IMR-90 (cell line): ENCODE measurements at regions not wholly inside any gene's neighbourhood (a gene's known extent, or its start where the extent isn't known, plus 50 kb on each side); places are given as distances from the start of the nearest gene placed in this dataset.

Source experiments
- ATAC-seq: fragments of 200-7000 bp; cut with Tn5 transposase; 2 replicates; pipeline ENCODE4 v1.9.1; 2020; ENCODE audit warnings: low read depth, mild to moderate bottlenecking, moderate library complexity
- BruUV-seq: library from RNA; stranded (reverse); fragments of 400-500 nt; replicated peaks from 2 replicates; lab custom pipeline; 2021; lab: Mats Ljungman, UMichigan
- CTCF ChIA-PET: fragments of 300-600 bp; formaldehyde crosslinking; extraction: SDS; loops from one replicate; lab custom pipeline; 2021; ENCODE audit warnings: antibody characterized with exemption; lab: Yijun Ruan, JAX
- POLR2A ChIA-PET: fragments of 300-600 bp; sonication (Branson Sonifier 250); formaldehyde crosslinking; loops from one replicate; lab custom pipeline; 2022; ENCODE audit warnings: antibody characterized with exemption; ENCODE audit not compliant: unreplicated experiment; lab: Charles Lee
- DNase-seq: peaks from one replicate; pipeline ENCODE4 v3.0.0; 2013
- H2AFZ ChIP-seq: replicated peaks from 2 replicates; pipeline ENCODE3; 2013; ENCODE audit warnings: low read length, mild to moderate bottlenecking; ENCODE audit not compliant: poor library complexity
- H2AK5ac ChIP-seq: 2 replicates; pipeline ENCODE4 v1.6.1; 2013; ENCODE audit warnings: low read depth, low read length, inconsistent platforms
- H2AK9ac ChIP-seq: replicated peaks from 2 replicates; pipeline ENCODE3; 2013; ENCODE audit warnings: mild to moderate bottlenecking, low read depth, low read length, moderate library complexity; ENCODE audit not compliant: poor library complexity
- H2BK120ac ChIP-seq: 2 replicates; pipeline ENCODE4 v1.6.1; 2013; ENCODE audit warnings: low read depth, low read length, inconsistent platforms
- H2BK15ac ChIP-seq: 3 replicates; pipeline ENCODE4 v1.6.1; 2013; ENCODE audit warnings: low read depth, low read length, inconsistent platforms
- H2BK20ac ChIP-seq: 2 replicates; pipeline ENCODE4 v1.6.1; 2013; ENCODE audit warnings: low read depth, mild to moderate bottlenecking, inconsistent platforms, low read length, moderate library complexity
- H2BK5ac ChIP-seq: 2 replicates; pipeline ENCODE4 v1.6.1; 2013; ENCODE audit warnings: mild to moderate bottlenecking, low read depth, low read length, inconsistent platforms; ENCODE audit not compliant: poor library complexity, severe bottlenecking
- H3K14ac ChIP-seq: replicated peaks from 2 replicates; pipeline ENCODE4 v1.6.1; 2013; ENCODE audit warnings: low read depth, low read length, inconsistent platforms
- H3K18ac ChIP-seq: 2 replicates; pipeline ENCODE4 v1.6.1; 2013; ENCODE audit warnings: low read depth, low read length, control low read depth
- H3K23ac ChIP-seq: 2 replicates; pipeline ENCODE4 v1.6.1; 2013; ENCODE audit warnings: low read depth, low read length, inconsistent platforms
- H3K27ac ChIP-seq: 2 replicates; pipeline ENCODE4 v1.5.1; 2013; ENCODE audit warnings: mild to moderate bottlenecking, control low read depth, low read length; ENCODE audit not compliant: insufficient read depth
- H3K27me3 ChIP-seq: 2 replicates; pipeline ENCODE4 v1.6.1; 2013; ENCODE audit warnings: low read length; ENCODE audit not compliant: control insufficient read depth, insufficient read depth
- H3K36me3 ChIP-seq: 2 replicates; pipeline ENCODE4 v1.6.1; 2013; ENCODE audit warnings: low read length, mixed read lengths; ENCODE audit not compliant: control insufficient read depth, insufficient read depth
- H3K4ac ChIP-seq: 2 replicates; pipeline ENCODE4 v1.6.1; 2013; ENCODE audit warnings: low read depth, low read length, inconsistent platforms
- H3K4me1 ChIP-seq: 2 replicates; pipeline ENCODE4 v1.6.1; 2013; ENCODE audit warnings: low read length, mixed read lengths; ENCODE audit not compliant: control insufficient read depth, insufficient read depth
- H3K4me2 ChIP-seq: 2 replicates; pipeline ENCODE4 v1.6.1; 2013; ENCODE audit warnings: low read depth, mild to moderate bottlenecking, control low read depth, low read length, moderate library complexity
- H3K4me3 ChIP-seq: 2 replicates; pipeline ENCODE4 v1.5.1; 2013; ENCODE audit warnings: low read depth, mild to moderate bottlenecking, control low read depth, low read length, moderate library complexity; ENCODE audit not compliant: insufficient read depth
- H3K56ac ChIP-seq: 2 replicates; pipeline ENCODE4 v1.6.1; 2013; ENCODE audit warnings: low read length, inconsistent platforms; ENCODE audit not compliant: insufficient read depth; ENCODE audit errors: extremely low read depth
- H3K79me1 ChIP-seq, 2 experiments: 2 replicates each; pipeline ENCODE4 v1.6.1; 2013; ENCODE audit warnings: low read length in 2 of 2, inconsistent platforms in 1 of 2, low read depth in 1 of 2
- H3K9ac ChIP-seq: 2 replicates; pipeline ENCODE4 v1.6.1; 2013; ENCODE audit warnings: low read depth, low read length, control low read depth
- H3K9me1 ChIP-seq: 2 replicates; pipeline ENCODE4 v1.6.1; 2013; ENCODE audit warnings: low read length, inconsistent platforms; ENCODE audit not compliant: insufficient read depth
- H3K9me3 ChIP-seq: 2 replicates; pipeline ENCODE4 v1.6.1; 2013; ENCODE audit warnings: low read length; ENCODE audit not compliant: control insufficient read depth, insufficient read depth
- H4K20me1 ChIP-seq: 2 replicates; pipeline ENCODE4 v1.6.1; 2013; ENCODE audit warnings: low read length, inconsistent platforms; ENCODE audit not compliant: insufficient read depth
- H4K5ac ChIP-seq: 2 replicates; pipeline ENCODE4 v1.6.1; 2013; ENCODE audit warnings: mild to moderate bottlenecking, low read depth, low read length, control low read depth
- H4K8ac ChIP-seq, 2 experiments: 2 replicates each; pipeline ENCODE4 v1.6.1; 2013; ENCODE audit warnings: low read depth in 2 of 2, low read length in 2 of 2, control low read depth in 1 of 2, inconsistent platforms in 1 of 2
- H4K91ac ChIP-seq: 2 replicates; pipeline ENCODE4 v1.6.1; 2013; ENCODE audit warnings: low read depth, low read length, inconsistent platforms; ENCODE audit not compliant: insufficient read depth
- BHLHE40 ChIP-seq: fragments of 150-350 bp; IDR thresholded peaks from 2 replicates; pipeline ENCODE4 v1.6.1; 2016; ENCODE audit warnings: mild to moderate bottlenecking, low read depth, low read length
- CEBPB ChIP-seq: IDR thresholded peaks from 2 replicates; pipeline ENCODE4 v1.6.1; 2012; ENCODE audit warnings: low read depth, low read length, improper control_type of control experiment
- CHD1 ChIP-seq: IDR thresholded peaks from 2 replicates; pipeline ENCODE4 v1.6.1; 2012; ENCODE audit warnings: low read depth, low read length, improper control_type of control experiment
- ELK1 ChIP-seq: fragments of 150-350 bp; IDR thresholded peaks from 2 replicates; pipeline ENCODE4 v1.6.1; 2016; ENCODE audit warnings: low read depth, mild to moderate bottlenecking, low read length, moderate library complexity, borderline replicate concordance
- FOS ChIP-seq: fragments of 150-350 bp; IDR thresholded peaks from 2 replicates; pipeline ENCODE4 v1.6.1; 2016; ENCODE audit warnings: low read depth, low read length
- MAFK ChIP-seq: IDR thresholded peaks from 2 replicates; pipeline ENCODE4 v1.6.1; 2012; ENCODE audit warnings: low read depth, low read length, improper control_type of control experiment
- MAZ ChIP-seq: IDR thresholded peaks from 2 replicates; pipeline ENCODE4 v1.6.1; 2012; ENCODE audit warnings: low read depth, mild to moderate bottlenecking, low read length, improper control_type of control experiment, moderate library complexity, borderline replicate concordance
- MXI1 ChIP-seq: IDR thresholded peaks from 2 replicates; pipeline ENCODE4 v1.6.1; 2012; ENCODE audit warnings: low read depth, mild to moderate bottlenecking, low read length, moderate library complexity, borderline replicate concordance
- NFE2L2 ChIP-seq: fragments of 150-350 bp; IDR thresholded peaks from 2 replicates; pipeline ENCODE4 v1.6.1; 2016; ENCODE audit warnings: low read depth, mild to moderate bottlenecking, low read length
- POLR2A ChIP-seq: IDR thresholded peaks from 2 replicates; pipeline ENCODE4 v1.6.1; 2012; ENCODE audit warnings: mild to moderate bottlenecking, low read depth, low read length
- RAD21 ChIP-seq: IDR thresholded peaks from 2 replicates; pipeline ENCODE4 v1.6.1; 2012; ENCODE audit warnings: low read length, improper control_type of control experiment
- RCOR1 ChIP-seq: IDR thresholded peaks from 2 replicates; pipeline ENCODE4 v1.6.1; 2012; ENCODE audit warnings: mild to moderate bottlenecking, low read length, improper control_type of control experiment; ENCODE audit not compliant: insufficient replicate concordance
- RFX5 ChIP-seq: IDR thresholded peaks from 2 replicates; pipeline ENCODE4 v1.8.0; 2012; ENCODE audit warnings: low read depth, mild to moderate bottlenecking, low read length, moderate library complexity
- SMC3 ChIP-seq: fragments of 150-350 bp; IDR thresholded peaks from 2 replicates; pipeline ENCODE4 v1.6.1; 2016; ENCODE audit warnings: low read depth, mild to moderate bottlenecking, antibody characterized with exemption, low read length, moderate library complexity
- USF2 ChIP-seq: fragments of 150-350 bp; IDR thresholded peaks from 2 replicates; pipeline ENCODE4 v1.6.1; 2017; ENCODE audit warnings: mild to moderate bottlenecking, antibody characterized with exemption, low read length, low read depth
- WGBS, 2 experiments: methylation state at CpG; one replicate each; pipeline versions ENCODE4 v1.1.5 to v1.1.7; 2013; ENCODE audit warnings: missing lambda C conversion rate in 2 of 2; ENCODE audit not compliant: insufficient read length in 1 of 2; ENCODE audit errors: extremely low coverage in 2 of 2; 5-methylcytosine and 5-hydroxymethylcytosine counted together
- dilution Hi-C: fragments of 300-500 bp; cut with HindIII; formaldehyde crosslinking; loops from one replicate; pipeline ENCODE4 v1.14.3; 2018; ENCODE audit warnings: low sequenced_read_pairs; ENCODE audit not compliant: unreplicated experiment
- in situ Hi-C: fragments of 300-500 bp; cut with MboI; formaldehyde crosslinking; loops from 3 replicates; pipeline ENCODE4 v1.14.3; 2019; ENCODE audit warnings: low sequenced_read_pairs, inconsistent platforms, mixed read lengths
- intact Hi-C: fragments of 100-400 bp; cut with micrococcal nuclease; formaldehyde crosslinking; loops from 2 replicates; pipeline ENCODE4 v1.10.0; 2022
- TF ChIP-seq, protein P1 (sequence below): conservative IDR thresholded peaks from 2 replicates; pipeline ENCODE4 v1.5.1; 2012; ENCODE audit warnings: mild to moderate bottlenecking, low read depth, low read length, improper control_type of control experiment

- Histone ChIP-seq H3K4me2 (no peak overlapping the region), H3K4ac (no peak overlapping the region), H4K8ac (no peak overlapping the region), H3K36me3 (no peaks in the 10 kb centered on the region), H3K14ac (no peak overlapping the region), H3K27me3 (no peaks in the 10 kb centered on the region; the same call in 1 of the 2 replicates), H3K9ac (no peak overlapping the region), H2AK9ac (no peak overlapping the region), H3K56ac (no peak overlapping the region), H3K4me3 (no peak overlapping the region), H4K91ac (no peak overlapping the region), H4K20me1 (no peaks in the 10 kb centered on the region), H3K9me1 (no peaks in the 10 kb centered on the region), H2BK5ac (no peak overlapping the region), H2AK5ac (no peak overlapping the region), H3K23ac (no peak overlapping the region), H2BK120ac (no peak overlapping the region), H3K79me1 (no peaks in the 10 kb centered on the region), H3K18ac (no peak overlapping the region), H2AFZ (no peak overlapping the region), H2BK15ac (no peak overlapping the region), H2BK20ac (no peak overlapping the region), H3K9me3 (no peaks in the 10 kb centered on the region), H3K27ac (no peak overlapping the region), H3K4me1 (no peaks in the 10 kb centered on the region), H4K5ac (no peak overlapping the region)
- intact Hi-C loops = no loop called here
- in situ Hi-C loops = no loop called here
- POLR2A ChIA-PET = no interaction called here
- no peak for TF ChIP-seq USF2
- no peak for TF ChIP-seq MXI1
- no peak for TF ChIP-seq SMC3
- TF ChIP-seq MAFK = no peak
- no peak for TF ChIP-seq POLR2A
- TF ChIP-seq RCOR1 = no peak
- TF ChIP-seq CEBPB = no peak
- TF ChIP-seq, protein P1, sequence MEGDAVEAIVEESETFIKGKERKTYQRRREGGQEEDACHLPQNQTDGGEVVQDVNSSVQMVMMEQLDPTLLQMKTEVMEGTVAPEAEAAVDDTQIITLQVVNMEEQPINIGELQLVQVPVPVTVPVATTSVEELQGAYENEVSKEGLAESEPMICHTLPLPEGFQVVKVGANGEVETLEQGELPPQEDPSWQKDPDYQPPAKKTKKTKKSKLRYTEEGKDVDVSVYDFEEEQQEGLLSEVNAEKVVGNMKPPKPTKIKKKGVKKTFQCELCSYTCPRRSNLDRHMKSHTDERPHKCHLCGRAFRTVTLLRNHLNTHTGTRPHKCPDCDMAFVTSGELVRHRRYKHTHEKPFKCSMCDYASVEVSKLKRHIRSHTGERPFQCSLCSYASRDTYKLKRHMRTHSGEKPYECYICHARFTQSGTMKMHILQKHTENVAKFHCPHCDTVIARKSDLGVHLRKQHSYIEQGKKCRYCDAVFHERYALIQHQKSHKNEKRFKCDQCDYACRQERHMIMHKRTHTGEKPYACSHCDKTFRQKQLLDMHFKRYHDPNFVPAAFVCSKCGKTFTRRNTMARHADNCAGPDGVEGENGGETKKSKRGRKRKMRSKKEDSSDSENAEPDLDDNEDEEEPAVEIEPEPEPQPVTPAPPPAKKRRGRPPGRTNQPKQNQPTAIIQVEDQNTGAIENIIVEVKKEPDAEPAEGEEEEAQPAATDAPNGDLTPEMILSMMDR = no peak
- TF ChIP-seq RAD21 = no peak
- TF ChIP-seq MAZ = no peak
- TF ChIP-seq CHD1 = no peak
- no peak for TF ChIP-seq RFX5
- TF ChIP-seq NFE2L2 = no peak
- TF ChIP-seq ELK1 = no peak
- TF ChIP-seq BHLHE40 = no peak
- TF ChIP-seq FOS = no peak
- ATAC-seq = no peak
- DNase-seq = no peak
- dilution Hi-C loops = no loop called here
- no TSS peak for BruUV-seq
- CTCF ChIA-PET = no interaction called here
- WGBS, 2 experiments = 33% methylated on average over 1 of the region's 2 CpGs; no CpG with 5 or more reads in 1 of the 2 experiments
Measured at GRCh38 chr4:89531932-89532640, 224.5 kb upstream of the GPRIN3 start.
